CD4-positive, alpha-beta T cell (primary cell): ENCODE measurements at regions not wholly inside any gene's neighbourhood (a gene's known extent, or its start where the extent isn't known, plus 50 kb on each side); places are given as distances from the start of the nearest gene placed in this dataset.

ENCODE experiments used
- ATAC-seq: fragments of 200-7000 bp; cut with Tn5 transposase; one replicate; pipeline ENCODE4 v1.10.0; 2022; ENCODE audit warnings: mild to moderate bottlenecking; ENCODE audit not compliant: poor library complexity
- CTCF ChIA-PET: fragments of 350-600 bp; sonication (Branson Sonifier 250); formaldehyde crosslinking; loops from one replicate; lab custom pipeline; 2021; ENCODE audit warnings: antibody characterized with exemption, inconsistent platforms; lab: Charles Lee
- POLR2A ChIA-PET: fragments of 350-600 bp; sonication (Branson Sonifier 250); formaldehyde crosslinking; loops from one replicate; lab custom pipeline; 2021; ENCODE audit warnings: antibody characterized with exemption, inconsistent platforms; lab: Charles Lee
- DNase-seq, 14 experiments: peaks; one replicate each; pipeline ENCODE4 v3.0.0-alpha.2; 2013 to 2020; ENCODE audit warnings: mixed read lengths in 2 of 14
- H3K27ac ChIP-seq, 2 donors: one replicate each; pipeline versions ENCODE4 v1.5.1 to v1.7.0; 2013; ENCODE audit warnings: low read length in 2 of 2, low read depth in 1 of 2, mild to moderate bottlenecking in 1 of 2
- H3K27me3 ChIP-seq, 2 experiments: 1 replicate in 1 of 2; 2 replicates in 1 of 2; pipeline versions ENCODE4 v1.6.1 to v1.7.0; 2013; ENCODE audit warnings: low read length in 2 of 2, control low read depth in 1 of 2, mild to moderate bottlenecking in 1 of 2, moderate library complexity in 1 of 2; ENCODE audit not compliant: insufficient read depth in 2 of 2, control insufficient read depth in 1 of 2
- H3K36me3 ChIP-seq: one replicate; pipeline ENCODE4 v1.6.1; 2013; ENCODE audit warnings: low read length, control low read depth; ENCODE audit not compliant: insufficient read depth
- H3K4me1 ChIP-seq: one replicate; pipeline ENCODE4 v1.6.1; 2013; ENCODE audit warnings: low read length, control low read depth; ENCODE audit not compliant: insufficient read depth
- H3K4me3 ChIP-seq: one replicate; pipeline ENCODE4 v1.5.1; 2013; ENCODE audit warnings: mild to moderate bottlenecking, low read length, moderate library complexity
- H3K9me3 ChIP-seq, 2 experiments: 1 replicate in 1 of 2; 2 replicates in 1 of 2; pipeline versions ENCODE4 v1.6.1 to v1.7.0; 2013; ENCODE audit warnings: low read length in 2 of 2, mild to moderate bottlenecking in 2 of 2, control low read depth in 1 of 2, moderate library complexity in 1 of 2; ENCODE audit not compliant: control insufficient read depth in 1 of 2, insufficient read depth in 1 of 2
- H3K27ac Mint-ChIP-seq: one replicate; pipeline ENCODE4 v1.8.0; 2020; ENCODE audit warnings: mixed read lengths
- H3K27me3 Mint-ChIP-seq: one replicate; pipeline ENCODE4 v1.8.0; 2021; ENCODE audit warnings: mixed read lengths
- H3K36me3 Mint-ChIP-seq: one replicate; pipeline ENCODE4 v1.8.0; 2021; ENCODE audit warnings: low read depth, mixed read lengths
- H3K4me1 Mint-ChIP-seq: one replicate; pipeline ENCODE4 v1.8.0; 2021; ENCODE audit warnings: low read depth, mixed read lengths
- H3K4me3 Mint-ChIP-seq: one replicate; pipeline ENCODE4 v1.8.0; 2020; ENCODE audit warnings: mild to moderate bottlenecking, mixed read lengths
- H3K9me3 Mint-ChIP-seq: one replicate; pipeline ENCODE4 v1.8.0; 2020; ENCODE audit warnings: mixed read lengths
- intact Hi-C, 2 experiments: fragments of 100-400 bp; cut with DNase I in 1 of 2; cut with micrococcal nuclease in 1 of 2; formaldehyde crosslinking; loops; one replicate each; pipeline versions ENCODE4 v1.15.1 to v1.9.0; 2023 to 2025; cut with DNase I, micrococcal nuclease
- TF ChIP-seq, protein P1 (sequence below): fragments of 200-600 bp; IDR thresholded peaks from one replicate; pipeline ENCODE4 v1.8.0; 2022; ENCODE audit warnings: antibody characterized with exemption, mild to moderate bottlenecking

DNA sequence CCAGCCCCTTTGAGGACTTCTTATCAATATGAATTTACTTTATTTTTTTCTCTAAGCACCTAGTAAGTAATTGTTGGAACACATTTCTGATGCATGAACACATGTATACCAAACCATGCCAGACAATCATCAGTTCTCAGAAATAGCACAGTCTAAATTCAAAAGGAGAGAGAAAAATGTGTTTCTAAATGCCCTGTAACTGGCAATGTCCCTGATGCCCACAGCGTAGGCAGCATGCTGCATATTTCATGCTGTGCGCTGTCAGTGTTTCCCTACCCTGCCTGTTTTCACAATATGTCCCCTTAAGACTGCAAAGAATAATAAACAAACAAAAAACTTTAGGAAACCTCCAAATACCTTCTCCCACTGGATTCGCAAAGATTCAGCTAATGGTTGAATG lies 881.0 kb upstream of the CHAC2 start:
- no peaks in the 10 kb centered on the region for H3K36me3 Mint-ChIP-seq
- POLR2A ChIA-PET, result no interaction called here
- CTCF ChIA-PET, result no interaction called here
- H3K4me1 Mint-ChIP-seq, result no peaks in the 10 kb centered on the region
- Histone ChIP-seq H3K4me1 (no peaks in the 10 kb centered on the region), H3K4me3 (no peak overlapping the region), H3K27ac (no peak overlapping the region), H3K36me3 (no peaks in the 10 kb centered on the region), H3K27me3 (no peaks in the 10 kb centered on the region), H3K9me3 (peaks cover 0 to 6% of the 10 kb centered on the region in 2 experiments)
- peaks cover 7% of the 10 kb centered on the region for H3K9me3 Mint-ChIP-seq
- intact Hi-C loops, result no loop called here
- TF ChIP-seq, protein P1, sequence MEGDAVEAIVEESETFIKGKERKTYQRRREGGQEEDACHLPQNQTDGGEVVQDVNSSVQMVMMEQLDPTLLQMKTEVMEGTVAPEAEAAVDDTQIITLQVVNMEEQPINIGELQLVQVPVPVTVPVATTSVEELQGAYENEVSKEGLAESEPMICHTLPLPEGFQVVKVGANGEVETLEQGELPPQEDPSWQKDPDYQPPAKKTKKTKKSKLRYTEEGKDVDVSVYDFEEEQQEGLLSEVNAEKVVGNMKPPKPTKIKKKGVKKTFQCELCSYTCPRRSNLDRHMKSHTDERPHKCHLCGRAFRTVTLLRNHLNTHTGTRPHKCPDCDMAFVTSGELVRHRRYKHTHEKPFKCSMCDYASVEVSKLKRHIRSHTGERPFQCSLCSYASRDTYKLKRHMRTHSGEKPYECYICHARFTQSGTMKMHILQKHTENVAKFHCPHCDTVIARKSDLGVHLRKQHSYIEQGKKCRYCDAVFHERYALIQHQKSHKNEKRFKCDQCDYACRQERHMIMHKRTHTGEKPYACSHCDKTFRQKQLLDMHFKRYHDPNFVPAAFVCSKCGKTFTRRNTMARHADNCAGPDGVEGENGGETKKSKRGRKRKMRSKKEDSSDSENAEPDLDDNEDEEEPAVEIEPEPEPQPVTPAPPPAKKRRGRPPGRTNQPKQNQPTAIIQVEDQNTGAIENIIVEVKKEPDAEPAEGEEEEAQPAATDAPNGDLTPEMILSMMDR, result no peak
- ATAC-seq (no peak), DNase-seq (no peak)
- H3K27ac Mint-ChIP-seq, result no peak overlapping the region
- H3K27me3 Mint-ChIP-seq, result no peaks in the 10 kb centered on the region
- no peak overlapping the region for H3K4me3 Mint-ChIP-seq

DNA sequence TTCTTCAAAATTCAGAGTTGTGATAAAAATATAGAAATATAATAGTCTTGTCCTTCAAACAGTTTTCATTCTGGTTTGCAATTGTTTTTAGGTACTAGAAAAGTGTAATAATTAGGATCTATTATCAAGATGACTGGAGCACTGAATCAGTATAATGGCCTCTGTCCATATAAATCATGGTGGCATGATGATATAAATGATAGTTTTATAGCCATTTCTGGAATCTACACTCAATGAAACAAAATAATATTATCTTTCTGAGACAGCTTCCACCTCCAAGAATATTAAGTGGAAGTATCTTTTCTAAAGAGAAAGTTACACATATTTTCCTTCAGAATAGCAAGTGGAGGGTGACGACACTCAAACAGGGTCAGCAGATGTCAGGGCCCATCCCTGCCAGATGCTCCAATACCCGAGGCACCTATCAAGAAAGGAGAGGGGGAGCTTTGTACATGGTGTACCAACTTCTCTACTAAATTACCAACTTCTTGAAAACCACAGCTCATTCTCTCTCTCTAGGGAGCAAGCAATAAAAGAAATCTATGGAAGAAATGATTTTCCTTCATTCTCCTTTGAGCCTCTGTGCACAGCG lies 882.7 kb upstream of the CHAC2 start:
- POLR2A ChIA-PET, result no interaction called here
- H3K27me3 ChIP-seq, result no peaks in the 10 kb centered on the region
- no peak overlapping the region for H3K4me3 ChIP-seq
- no peak for ATAC-seq
- peaks cover 0 to 6% of the 10 kb centered on the region in 2 experiments for H3K9me3 ChIP-seq
- Mint-ChIP-seq H3K27ac (no peak overlapping the region), H3K36me3 (no peaks in the 10 kb centered on the region), H3K4me3 (no peak overlapping the region), H3K27me3 (no peaks in the 10 kb centered on the region), H3K4me1 (no peaks in the 10 kb centered on the region), H3K9me3 (peaks cover 3% of the 10 kb centered on the region)
- intact Hi-C loops, result no loop called here
- H3K4me1 ChIP-seq, result no peaks in the 10 kb centered on the region
- CTCF ChIA-PET, result no interaction called here
- H3K27ac ChIP-seq, result no peak overlapping the region
- TF ChIP-seq, protein P1, result no peak
- no peak for DNase-seq
- H3K36me3 ChIP-seq, result no peaks in the 10 kb centered on the region

DNA sequence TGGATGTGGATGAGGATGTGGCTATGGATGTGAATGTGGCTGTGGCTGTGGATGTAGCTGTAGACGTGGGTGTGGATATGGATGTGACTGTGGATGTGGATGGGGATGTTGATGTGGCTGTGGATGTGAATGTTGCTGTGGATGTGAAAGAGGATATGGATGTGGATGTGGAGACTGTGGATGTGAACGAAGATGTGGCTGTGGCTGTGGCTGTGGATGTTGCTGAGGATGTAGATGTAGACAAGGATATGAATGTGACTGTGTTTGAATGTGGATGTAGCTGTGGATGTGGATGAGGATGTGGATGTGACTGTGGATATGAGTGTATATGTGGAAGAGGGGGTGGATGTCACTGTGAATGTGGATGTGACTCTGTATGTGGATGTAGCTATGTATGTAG lies 884.6 kb upstream of the CHAC2 start:
- intact Hi-C loops, result no loop called here
- no peak overlapping the region for H3K4me3 ChIP-seq
- ChIA-PET POLR2A (no interaction called here), CTCF (no interaction called here)
- Mint-ChIP-seq H3K27me3 (no peaks in the 10 kb centered on the region), H3K9me3 (no peaks in the 10 kb centered on the region), H3K4me1 (no peaks in the 10 kb centered on the region), H3K36me3 (no peaks in the 10 kb centered on the region), H3K27ac (no peak overlapping the region), H3K4me3 (no peak overlapping the region)
- no peaks in the 10 kb centered on the region for H3K36me3 ChIP-seq
- H3K27me3 ChIP-seq, result no peaks in the 10 kb centered on the region
- H3K9me3 ChIP-seq, result peaks cover 0 to 6% of the 10 kb centered on the region in 2 experiments
- H3K4me1 ChIP-seq, result no peaks in the 10 kb centered on the region
- ATAC-seq (no peak), DNase-seq (no peak)
- no peak overlapping the region for H3K27ac ChIP-seq
- TF ChIP-seq, protein P1, result no peak
